ENCODE measurements at regions not wholly inside any gene's neighbourhood (a gene's known extent, or its start where the extent isn't known, plus 50 kb on each side); places are given as distances from the start of the nearest gene placed in this dataset.
"Not testable (repeated sequence)": the region's sequence is repeated elsewhere in the genome, so short reads cannot be mapped to it uniquely, and the experiment has no call there.

- no peak for DNase-seq
These were observed 96.2 kb upstream of the SYT13 start for GRCh38 chr11:45382133-45382878.

- DNase-seq: no peak
These were observed 93.2 kb upstream of the SYT13 start for GRCh38 chr11:45379162-45379863.

GRCh38 chr11:45378516-45378915, 92.4 kb upstream of the SYT13 start:
- DNase-seq: no peak

- DNase-seq: peak; percentile 8
These were observed 88.5 kb upstream of the SYT13 start for GRCh38 chr11:45374653-45375059.

- DNase-seq: no peak
These were observed 88.0 kb upstream of the SYT13 start for GRCh38 chr11:45374130-45374529.

- DNase-seq: no peak
These were observed 87.4 kb upstream of the SYT13 start for GRCh38 chr11:45373506-45374035.

GRCh38 chr11:45372414-45372813, 86.3 kb upstream of the SYT13 start:
- not testable (repeated sequence) for DNase-seq

GRCh38 chr11:45371251-45372115, 85.3 kb upstream of the SYT13 start:
- peak; percentile 75 for DNase-seq

- no peak for DNase-seq
These were observed 83.2 kb upstream of the SYT13 start for GRCh38 chr11:45369313-45369712.

- DNase-seq: no peak
These were observed 82.6 kb upstream of the SYT13 start for GRCh38 chr11:45368697-45369096.

GRCh38 chr11:45366619-45367190, 80.6 kb upstream of the SYT13 start:
- DNase-seq: no peak

GRCh38 chr11:45365961-45366618, 79.9 kb upstream of the SYT13 start:
- no peak for DNase-seq

- DNase-seq: no peak
These were observed 76.5 kb upstream of the SYT13 start for GRCh38 chr11:45362636-45363035.

GRCh38 chr11:45361551-45361950, 75.4 kb upstream of the SYT13 start:
- no peak for DNase-seq

- no peak for DNase-seq
These were observed 69.5 kb upstream of the SYT13 start for GRCh38 chr11:45355706-45356041.

- peak; percentile 87 for DNase-seq
These were observed 69.0 kb upstream of the SYT13 start for GRCh38 chr11:45354976-45355705.

- no peak for DNase-seq
These were observed 62.6 kb upstream of the SYT13 start for GRCh38 chr11:45348729-45349128.

GRCh38 chr11:45347348-45348082, 61.4 kb upstream of the SYT13 start:
- DNase-seq: no peak

- no peak for DNase-seq
These were observed 59.4 kb upstream of the SYT13 start for GRCh38 chr11:45345491-45345890.

- no peak for DNase-seq
These were observed 57.9 kb upstream of the SYT13 start for GRCh38 chr11:45344028-45344427.

GRCh38 chr11:45343444-45343843, 57.3 kb upstream of the SYT13 start:
- DNase-seq: no peak

Measured in activated CD4-positive, alpha-beta T cell treated with anti-CD3 and anti-CD28 coated beads, Interleukin-2, Interleukin-6, amounts not matched to agents 100 ng/mL and 50 ng/mL, durations not matched to agents 16 hours and 8 hours (primary cell).